ENCODE measurements at regions not wholly inside any gene's neighbourhood (a gene's known extent, or its start where the extent isn't known, plus 50 kb on each side); places are given as distances from the start of the nearest gene placed in this dataset.

GRCh38 chr7:101699399-101699798, 70.3 kb upstream of the MYL10 start:
- H3K4me3 ChIP-seq (ENCODE audit: low read length), result no peak overlapping the region
- no peak for DNase-seq (ENCODE audit: low read depth)
- no peak for TF ChIP-seq CTCF (conservative IDR thresholded peaks at IDR 0.05; ENCODE audit: low read length)

- H3K4me3 ChIP-seq (ENCODE audit: low read length), result no peak overlapping the region
- no peak for DNase-seq (ENCODE audit: low read depth)
- no peak for TF ChIP-seq CTCF (conservative IDR thresholded peaks at IDR 0.05; ENCODE audit: low read length)
Observed at GRCh38 chr7:101699881-101700823, 71.1 kb upstream of the MYL10 start.

GRCh38 chr7:101701153-101701794, 72.2 kb upstream of the MYL10 start:
- no peak for TF ChIP-seq CTCF (conservative IDR thresholded peaks at IDR 0.05; ENCODE audit: low read length)
- DNase-seq (ENCODE audit: low read depth), result no peak
- no peak overlapping the region for H3K4me3 ChIP-seq (ENCODE audit: low read length)

- no peak for DNase-seq (ENCODE audit: low read depth)
- H3K4me3 ChIP-seq (ENCODE audit: low read length), result no peak overlapping the region
- peak; percentile 11; the same call in 1 of the 2 replicates for TF ChIP-seq CTCF (conservative IDR thresholded peaks at IDR 0.05; ENCODE audit: low read length)
Observed at GRCh38 chr7:101702362-101702850, 73.3 kb upstream of the MYL10 start.

GRCh38 chr7:101705331-101705730, 76.2 kb upstream of the MYL10 start:
- no peak for DNase-seq (ENCODE audit: low read depth)
- no peak overlapping the region for H3K4me3 ChIP-seq (ENCODE audit: low read length)
- TF ChIP-seq CTCF (conservative IDR thresholded peaks at IDR 0.05; ENCODE audit: low read length), result no peak

- no peak for DNase-seq (ENCODE audit: low read depth)
- TF ChIP-seq CTCF (conservative IDR thresholded peaks at IDR 0.05; ENCODE audit: low read length), result no peak
- H3K4me3 ChIP-seq (ENCODE audit: low read length), result no peak overlapping the region
Observed at GRCh38 chr7:101707587-101707986, 78.5 kb upstream of the MYL10 start.
